HUES64 (cell line): ENCODE measurements at regions not wholly inside any gene's neighbourhood (a gene's known extent, or its start where the extent isn't known, plus 50 kb on each side); places are given as distances from the start of the nearest gene placed in this dataset.
"Not testable (repeated sequence)": the region's sequence is repeated elsewhere in the genome, so short reads cannot be mapped to it uniquely, and the experiment has no call there.

Source experiments
- H3K27ac ChIP-seq: 2 replicates; pipeline ENCODE4 v1.7.0; 2013; ENCODE audit warnings: low read depth, low read length, inconsistent platforms
- H3K27me3 ChIP-seq: 2 replicates; pipeline ENCODE4 v1.6.1; 2013; ENCODE audit warnings: mild to moderate bottlenecking, low read length; ENCODE audit not compliant: insufficient read depth
- H3K36me3 ChIP-seq: 2 replicates; pipeline ENCODE4 v1.6.1; 2013; ENCODE audit warnings: mild to moderate bottlenecking, low read length; ENCODE audit not compliant: insufficient read depth
- H3K4me1 ChIP-seq: 2 replicates; pipeline ENCODE4 v1.6.1; 2013; ENCODE audit warnings: mild to moderate bottlenecking, low read length, moderate library complexity; ENCODE audit not compliant: insufficient read depth
- H3K4me3 ChIP-seq: 2 replicates; pipeline ENCODE4 v1.5.1; 2013; ENCODE audit warnings: mild to moderate bottlenecking, low read length, moderate library complexity
- H3K9ac ChIP-seq: 2 replicates; pipeline ENCODE4 v1.6.1; 2013; ENCODE audit warnings: mild to moderate bottlenecking, low read depth, low read length
- H3K9me3 ChIP-seq: 2 replicates; pipeline ENCODE4 v1.6.1; 2013; ENCODE audit warnings: low read depth, low read length; ENCODE audit not compliant: insufficient read depth
- WGBS: fragments of 150-250, 120-280 bp; methylation state at CpG from one replicate; pipeline ENCODE4 v1.1.7; 2013; ENCODE audit warnings: missing lambda C conversion rate; 5-methylcytosine and 5-hydroxymethylcytosine counted together

- not testable (repeated sequence) for H3K27me3 ChIP-seq, H3K9me3 ChIP-seq, H3K4me3 ChIP-seq, H3K9ac ChIP-seq, H3K27ac ChIP-seq, H3K36me3 ChIP-seq, H3K4me1 ChIP-seq
- WGBS, result 80% methylated on average over 6 of the region's 10 CpGs
Observed at GRCh38 chr16:21541611-21542051, 57.7 kb upstream of the METTL9 start.

GRCh38 chr16:21542075-21542474 lies 57.3 kb upstream of the METTL9 start:
- not testable (repeated sequence) for H3K27ac ChIP-seq, H3K9ac ChIP-seq, H3K9me3 ChIP-seq, H3K36me3 ChIP-seq, H3K4me1 ChIP-seq, H3K27me3 ChIP-seq, H3K4me3 ChIP-seq
- WGBS, result 82% methylated on average over 5 of the region's 15 CpGs

- not testable (repeated sequence) for H3K36me3 ChIP-seq, H3K27me3 ChIP-seq, H3K4me3 ChIP-seq, H3K4me1 ChIP-seq, H3K9me3 ChIP-seq, H3K9ac ChIP-seq, H3K27ac ChIP-seq
- WGBS, result 90% methylated on average over 5 of the region's 15 CpGs
Observed at GRCh38 chr16:21542491-21543124, 56.8 kb upstream of the METTL9 start.

GRCh38 chr16:21543151-21543836 lies 56.1 kb upstream of the METTL9 start:
- H3K4me1 ChIP-seq, H3K36me3 ChIP-seq, H3K9ac ChIP-seq, H3K9me3 ChIP-seq, H3K4me3 ChIP-seq, H3K27ac ChIP-seq, H3K27me3 ChIP-seq: not testable (repeated sequence)
- 88% methylated on average over 10 of the region's 12 CpGs for WGBS

GRCh38 chr16:21545664-21546326 lies 53.6 kb upstream of the METTL9 start:
- H3K36me3 ChIP-seq, H3K9me3 ChIP-seq, H3K9ac ChIP-seq, H3K27me3 ChIP-seq, H3K4me3 ChIP-seq, H3K4me1 ChIP-seq, H3K27ac ChIP-seq: not testable (repeated sequence)
- 84% methylated on average over 25 of the region's 30 CpGs for WGBS

GRCh38 chr16:21549396-21549795 lies 50.0 kb upstream of the METTL9 start:
- H3K4me1 ChIP-seq, H3K4me3 ChIP-seq, H3K27me3 ChIP-seq, H3K36me3 ChIP-seq, H3K9me3 ChIP-seq, H3K27ac ChIP-seq, H3K9ac ChIP-seq: not testable (repeated sequence)
- 100% methylated on average over 3 of the region's 7 CpGs for WGBS
